Anterior cingulate cortex (tissue), 58 donors: ENCODE measurements at regions not wholly inside any gene's neighbourhood (a gene's known extent, or its start where the extent isn't known, plus 50 kb on each side); places are given as distances from the start of the nearest gene placed in this dataset.
"Not testable (repeated sequence)": the region's sequence is repeated elsewhere in the genome, so short reads cannot be mapped to it uniquely, and the experiment has no call there.

ENCODE experiments used
- DNase-seq, 58 donors: peaks; one replicate each; lab custom pipeline; 2025; lab: John Stamatoyannopoulos, UW

GRCh38 chr1:199546323-199546722, 481.2 kb upstream of the NR5A2 start:
- no peak for DNase-seq

GRCh38 chr1:199549421-199549820, 478.1 kb upstream of the NR5A2 start:
- DNase-seq, result no peak

GRCh38 chr1:199550199-199551065, 477.1 kb upstream of the NR5A2 start:
- DNase-seq, result peak in 1 of 58 donors; percentile 2

- DNase-seq, result peak in 31 of 58 donors; percentile 0 to 77 (median 12)
These were observed 475.4 kb upstream of the NR5A2 start for GRCh38 chr1:199551967-199552565.

GRCh38 chr1:199553104-199553503, 474.4 kb upstream of the NR5A2 start:
- no peak for DNase-seq

- DNase-seq, result no peak
These were observed 466.2 kb upstream of the NR5A2 start for GRCh38 chr1:199561334-199561733.

GRCh38 chr1:199573047-199573446, 454.5 kb upstream of the NR5A2 start:
- DNase-seq, result no peak

- no peak for DNase-seq
These were observed 452.6 kb upstream of the NR5A2 start for GRCh38 chr1:199574950-199575349.

GRCh38 chr1:199580300-199580699, 447.2 kb upstream of the NR5A2 start:
- DNase-seq, result no peak

GRCh38 chr1:199585392-199585791, 442.1 kb upstream of the NR5A2 start:
- DNase-seq, result no peak

GRCh38 chr1:199590708-199591107, 436.8 kb upstream of the NR5A2 start:
- no peak for DNase-seq

- DNase-seq, result no peak
These were observed 436.0 kb upstream of the NR5A2 start for GRCh38 chr1:199591468-199591867.

GRCh38 chr1:199593475-199593874, 434.0 kb upstream of the NR5A2 start:
- DNase-seq, result no peak

- DNase-seq, result not testable (repeated sequence)
These were observed 431.1 kb upstream of the NR5A2 start for GRCh38 chr1:199596448-199596847.

- no peak for DNase-seq
These were observed 430.4 kb upstream of the NR5A2 start for GRCh38 chr1:199597152-199597551.

- no peak for DNase-seq
These were observed 419.1 kb upstream of the NR5A2 start for GRCh38 chr1:199608414-199608813.

- no peak for DNase-seq
These were observed 414.3 kb upstream of the NR5A2 start for GRCh38 chr1:199612976-199613774.

- no peak for DNase-seq
These were observed 410.6 kb upstream of the NR5A2 start for GRCh38 chr1:199616947-199617346.

GRCh38 chr1:199619223-199619622, 408.3 kb upstream of the NR5A2 start:
- no peak for DNase-seq

- not testable (repeated sequence) for DNase-seq
These were observed 401.3 kb upstream of the NR5A2 start for GRCh38 chr1:199626228-199626627.

GRCh38 chr1:199629624-199630023, 397.9 kb upstream of the NR5A2 start:
- DNase-seq, result no peak
